Omental fat pad (tissue), 3 donors: ENCODE measurements at regions not wholly inside any gene's neighbourhood (a gene's known extent, or its start where the extent isn't known, plus 50 kb on each side); places are given as distances from the start of the nearest gene placed in this dataset.

Experiments used
- ATAC-seq: fragments of 150-250 bp; one replicate; pipeline ENCODE4 v1.9.1; 2016; ENCODE audit warnings: mild to moderate bottlenecking, moderate library complexity; ENCODE audit not compliant: low FRiP score
- DNase-seq: peaks from one replicate; pipeline ENCODE4 v3.0.0-alpha.2; 2019; ENCODE audit warnings: low spot score
- CTCF ChIP-seq, 3 donors: fragments of 450-650 bp; IDR thresholded peaks; one replicate each; pipeline ENCODE4 v1.5.1; 2016 to 2017; ENCODE audit warnings: antibody characterized with exemption in 3 of 3, mild to moderate bottlenecking in 3 of 3, moderate library complexity in 2 of 3

GRCh38 chr15:36502509-36502908 lies 76.9 kb upstream of the CDIN1 start:
- ATAC-seq (no peak), DNase-seq (no peak)
- TF ChIP-seq CTCF (IDR thresholded peaks at IDR 0.05) = no peak

- ATAC-seq (no peak), DNase-seq (no peak)
- no peak for TF ChIP-seq CTCF (IDR thresholded peaks at IDR 0.05)
These were observed 72.6 kb upstream of the CDIN1 start for GRCh38 chr15:36506733-36507356.

- no peak for DNase-seq
- TF ChIP-seq CTCF (IDR thresholded peaks at IDR 0.05) = no peak
- ATAC-seq = no peak
These were observed 72.0 kb upstream of the CDIN1 start for GRCh38 chr15:36507458-36507857.

- TF ChIP-seq CTCF (IDR thresholded peaks at IDR 0.05) = no peak
- ATAC-seq = no peak
These were observed 67.8 kb upstream of the CDIN1 start for GRCh38 chr15:36511594-36511993.

GRCh38 chr15:36517758-36518157 lies 61.7 kb upstream of the CDIN1 start:
- DNase-seq (no peak), ATAC-seq (no peak)
- no peak for TF ChIP-seq CTCF (IDR thresholded peaks at IDR 0.05)

More at GRCh38 chr15:36511594-36511993, 67.8 kb upstream of the CDIN1 start:
- DNase-seq = no peak

GRCh38 chr15:36519067-36519466 lies 60.4 kb upstream of the CDIN1 start:
- no peak for TF ChIP-seq CTCF (IDR thresholded peaks at IDR 0.05)
- DNase-seq (no peak), ATAC-seq (no peak)

- DNase-seq (no peak), ATAC-seq (no peak)
- no peak for TF ChIP-seq CTCF (IDR thresholded peaks at IDR 0.05)
These were observed 54.0 kb upstream of the CDIN1 start for GRCh38 chr15:36525430-36525829.
